GM19023 (cell line): ENCODE measurements at regions not wholly inside any gene's neighbourhood (a gene's known extent, or its start where the extent isn't known, plus 50 kb on each side); places are given as distances from the start of the nearest gene placed in this dataset.

Experiments used
- ATAC-seq: cut with Tn5 transposase; IDR thresholded peaks from one replicate; pipeline ENCODE4 v1.9.1; 2021; ENCODE audit warnings: mild to moderate bottlenecking, moderate library complexity; ENCODE audit not compliant: unreplicated experiment

DNA sequence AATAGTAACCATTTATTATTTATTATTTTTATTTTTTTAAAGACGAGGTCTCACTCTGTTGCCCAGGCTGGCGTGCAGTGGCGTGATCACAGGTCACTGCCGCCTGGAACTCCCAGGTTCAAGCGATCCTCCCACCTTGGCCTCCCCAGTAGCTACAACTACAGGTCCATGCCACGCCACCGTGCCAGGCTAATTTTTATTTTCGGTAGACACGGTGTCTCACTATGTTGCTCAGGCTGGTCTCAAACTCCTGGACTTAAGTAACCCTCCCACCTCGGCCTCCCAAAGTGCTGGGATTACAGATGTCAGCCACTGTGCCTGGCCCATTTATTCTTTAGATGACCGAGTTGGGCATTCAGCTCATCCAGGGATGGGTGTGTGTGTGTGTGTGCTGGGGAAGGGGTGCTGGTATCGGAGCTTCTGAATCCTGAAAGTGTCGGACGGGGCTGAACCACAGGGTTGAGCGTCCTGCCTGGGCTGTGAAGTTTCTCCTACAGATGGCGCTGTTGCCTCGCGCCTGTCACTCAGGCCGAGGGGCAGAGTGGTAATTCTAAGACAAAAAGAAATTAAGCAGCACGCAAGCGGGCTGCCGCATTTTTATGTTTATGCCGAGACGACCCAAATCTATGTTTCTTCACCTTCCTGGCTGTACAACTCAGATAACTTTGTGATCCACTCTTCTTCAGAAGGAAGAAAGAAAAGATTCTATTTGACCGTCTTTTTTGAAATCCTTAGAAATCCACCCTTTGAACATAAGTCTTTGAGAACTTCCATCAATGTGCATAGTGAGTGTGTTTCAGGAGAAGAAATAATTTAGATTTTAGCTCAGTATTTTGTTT is 252.8 kb downstream of the CDH26 start:
- ATAC-seq, result peak; percentile 64

DNA sequence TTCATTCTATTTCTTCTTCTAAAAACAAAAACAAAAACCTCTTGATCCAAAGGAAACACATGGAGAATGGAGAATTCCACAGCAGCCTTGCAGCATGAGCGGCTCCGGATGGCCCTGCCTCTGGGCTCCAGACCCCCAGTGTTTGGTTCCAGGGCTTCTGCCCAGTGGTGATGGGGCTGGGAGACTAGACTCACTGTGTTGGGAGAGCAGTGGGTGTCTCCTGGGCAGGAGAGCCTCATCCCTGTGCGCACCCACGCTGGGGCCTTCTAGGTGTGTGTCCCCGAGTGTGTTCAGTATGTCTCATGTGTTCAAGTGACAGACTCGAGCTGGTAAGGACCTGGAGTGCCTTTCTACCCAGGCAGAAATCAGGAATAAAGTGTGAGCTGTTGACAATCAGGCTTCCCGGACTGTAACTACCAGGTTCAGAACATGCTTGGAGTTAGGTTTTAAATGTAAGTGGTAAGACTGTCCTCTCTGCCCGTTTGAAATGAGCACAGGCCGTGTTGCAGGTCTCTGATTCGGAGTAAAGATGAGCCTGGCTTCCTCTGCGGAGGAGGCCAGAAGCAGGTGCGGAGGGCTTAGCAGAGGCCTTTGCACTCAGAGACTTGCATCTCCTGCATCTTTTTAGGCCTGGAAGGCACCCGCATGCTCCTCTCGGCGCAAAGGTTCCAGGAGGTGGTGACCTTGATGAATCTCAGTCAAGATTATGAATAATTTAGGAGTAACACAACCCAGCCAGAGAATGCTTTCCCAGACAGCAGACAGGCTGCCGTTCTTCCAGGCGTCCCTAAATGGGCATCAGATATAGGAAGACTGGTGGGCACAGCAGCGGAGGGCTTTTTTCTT is 253.6 kb downstream of the CDH26 start:
- no peak for ATAC-seq

DNA sequence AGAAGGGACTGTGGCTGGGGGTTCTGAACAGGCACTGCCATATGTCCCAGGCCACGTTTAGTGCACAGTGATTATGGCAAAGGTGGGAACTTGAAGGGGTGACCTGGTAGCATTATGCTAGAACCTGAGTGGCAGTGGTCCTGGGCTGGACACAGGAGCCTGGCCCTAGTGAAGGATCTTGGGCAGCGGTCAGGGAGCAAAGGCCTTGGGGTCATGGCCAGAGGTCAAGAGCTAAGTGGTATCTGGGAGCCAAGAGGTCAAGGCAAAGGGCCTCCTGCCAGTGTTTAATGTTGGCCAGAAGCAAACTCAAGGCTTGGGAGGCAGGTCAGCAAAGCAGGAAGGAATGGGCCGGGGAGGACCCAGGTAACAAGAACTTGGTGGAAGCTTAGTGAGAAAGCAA is 254.5 kb downstream of the CDH26 start:
- no peak for ATAC-seq

DNA sequence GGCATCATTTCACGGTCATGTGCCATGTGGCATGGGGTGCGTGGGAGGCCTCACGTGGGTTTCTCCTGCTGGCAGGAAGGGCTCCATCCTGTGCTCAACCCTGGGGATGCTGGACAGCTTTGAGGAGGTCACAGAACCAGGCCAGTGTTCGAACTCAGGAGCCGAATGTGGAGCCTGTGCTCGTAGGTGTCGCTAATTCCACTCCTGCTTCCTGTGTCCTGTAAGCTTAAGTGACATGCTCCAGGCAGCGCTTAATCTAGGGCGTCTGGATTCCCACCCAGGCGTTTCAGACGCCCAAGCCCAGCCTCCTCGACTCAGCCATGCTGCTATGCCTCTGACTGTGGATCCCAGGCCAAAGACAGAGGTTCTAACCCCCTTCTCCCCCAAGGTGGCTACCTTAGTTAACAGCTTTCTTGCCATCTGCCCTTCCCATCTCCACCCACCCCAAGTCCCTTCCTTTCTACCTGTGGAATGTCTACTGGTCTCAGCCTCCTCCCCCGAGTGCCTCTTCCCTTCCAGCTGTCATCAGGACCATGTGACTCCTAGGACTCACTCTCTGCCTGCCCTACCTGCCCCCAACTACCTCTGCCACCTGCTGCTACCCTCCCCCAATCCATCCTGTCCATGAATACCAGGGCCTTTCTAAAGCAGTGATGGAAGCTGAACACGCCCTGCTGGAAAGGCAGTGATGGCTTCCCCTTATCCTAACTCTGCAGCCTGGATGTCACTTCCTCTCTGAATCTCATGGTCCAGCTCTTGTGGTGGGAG is 255.1 kb downstream of the CDH26 start:
- no peak for ATAC-seq

DNA sequence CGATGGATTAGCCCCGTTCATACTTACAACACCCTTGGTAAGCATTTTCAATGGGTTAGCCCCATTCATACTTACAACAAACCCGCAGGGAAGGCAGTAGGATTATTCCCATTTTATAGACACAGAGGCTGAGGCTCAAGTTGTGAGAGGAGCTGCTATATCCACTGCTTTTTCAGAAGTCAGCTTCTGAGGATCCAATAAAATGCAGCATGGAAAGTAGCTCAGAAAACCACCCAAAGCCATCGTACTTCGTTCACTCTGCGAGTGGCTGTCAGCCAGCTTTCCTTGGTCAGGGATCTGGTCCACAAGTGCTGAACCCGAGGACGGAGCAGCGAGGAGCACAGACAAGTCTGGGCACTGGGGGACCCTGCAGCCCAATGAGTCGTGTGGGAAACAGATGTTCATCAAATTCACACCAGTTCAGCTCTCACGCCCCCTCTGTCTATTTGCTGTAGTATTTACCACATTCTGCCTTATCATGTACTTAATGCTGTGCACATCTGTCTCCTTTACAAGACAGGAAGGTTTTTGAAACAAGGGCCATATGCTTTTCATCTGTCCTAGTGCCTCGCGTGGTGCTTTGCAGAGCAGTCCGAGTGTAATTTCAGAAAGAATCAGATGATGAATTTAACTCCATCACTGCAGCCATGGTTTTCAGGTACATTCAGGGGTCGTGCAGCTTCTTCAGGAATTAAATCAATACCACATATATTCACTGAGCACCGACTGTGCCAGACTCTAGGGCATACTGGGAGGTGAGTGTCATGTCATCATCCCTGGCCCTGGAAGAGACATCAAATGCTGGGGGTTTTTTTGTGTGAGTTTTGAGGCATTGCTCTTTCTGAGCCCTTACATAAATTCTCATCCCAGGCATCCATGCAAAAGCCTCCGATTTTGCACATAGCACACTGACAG is 256.9 kb downstream of the CDH26 start:
- no peak for ATAC-seq

DNA sequence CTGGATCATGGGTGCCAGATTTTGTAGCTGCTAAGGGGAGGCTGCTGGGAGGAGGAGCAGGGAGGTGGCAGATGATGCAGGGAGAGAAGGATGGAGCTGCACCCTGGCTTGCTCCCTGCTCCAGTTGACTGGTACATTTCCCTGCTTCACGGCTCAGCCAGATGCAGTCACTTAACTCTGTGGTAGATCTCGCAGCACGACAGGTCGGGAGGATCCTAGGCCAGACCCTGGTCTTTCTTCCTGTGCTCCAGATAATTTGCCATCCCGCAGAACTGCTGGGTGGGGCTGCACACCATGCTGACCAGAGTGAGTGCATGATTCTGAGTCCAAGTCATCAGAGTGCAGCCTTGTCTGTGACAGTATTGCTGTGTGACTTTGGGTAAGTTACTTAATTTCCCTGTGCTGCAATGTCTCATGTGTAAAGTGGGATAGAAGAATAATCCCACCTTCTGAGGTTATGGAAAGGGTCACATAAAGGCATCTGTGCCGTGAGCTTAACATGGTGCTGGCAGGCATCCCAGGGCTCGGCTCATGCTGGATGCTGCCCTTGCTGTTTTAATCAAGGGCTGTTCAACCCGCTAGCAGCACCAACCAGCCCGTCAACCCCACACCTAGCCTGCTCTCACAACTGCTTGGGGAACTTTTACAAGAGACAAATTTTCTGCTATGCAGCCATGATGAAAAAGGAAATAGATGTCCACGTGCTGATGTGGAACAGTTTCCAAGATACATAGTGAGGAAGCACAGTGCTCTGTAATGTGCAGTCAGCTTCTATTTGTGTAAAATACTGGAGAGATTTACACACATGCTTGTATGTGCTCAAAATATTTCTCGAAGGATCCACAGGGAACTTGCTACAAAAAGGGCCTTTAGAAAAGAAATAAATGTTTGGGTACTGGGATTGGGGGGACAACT is 257.9 kb downstream of the CDH26 start:
- no peak for ATAC-seq

DNA sequence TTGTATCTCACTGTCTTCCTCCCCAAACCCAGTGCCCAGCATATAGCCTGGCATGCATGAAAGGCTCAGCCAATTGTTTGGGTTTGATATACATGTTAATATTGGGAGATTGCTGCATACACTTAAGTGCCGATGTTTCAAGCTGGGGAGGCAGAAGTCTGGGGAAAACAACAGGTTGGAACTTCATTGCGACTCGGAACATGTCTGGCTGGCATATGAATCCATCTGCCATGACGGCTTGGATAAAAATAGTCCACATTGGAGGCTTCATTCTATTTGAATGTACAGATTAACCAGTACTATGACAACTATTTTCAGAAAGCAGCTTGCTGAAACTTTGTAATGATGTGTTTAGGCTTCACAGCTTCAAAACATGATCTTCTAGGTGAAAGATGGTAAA is 261.0 kb downstream of the CDH26 start:
- ATAC-seq, result no peak

DNA sequence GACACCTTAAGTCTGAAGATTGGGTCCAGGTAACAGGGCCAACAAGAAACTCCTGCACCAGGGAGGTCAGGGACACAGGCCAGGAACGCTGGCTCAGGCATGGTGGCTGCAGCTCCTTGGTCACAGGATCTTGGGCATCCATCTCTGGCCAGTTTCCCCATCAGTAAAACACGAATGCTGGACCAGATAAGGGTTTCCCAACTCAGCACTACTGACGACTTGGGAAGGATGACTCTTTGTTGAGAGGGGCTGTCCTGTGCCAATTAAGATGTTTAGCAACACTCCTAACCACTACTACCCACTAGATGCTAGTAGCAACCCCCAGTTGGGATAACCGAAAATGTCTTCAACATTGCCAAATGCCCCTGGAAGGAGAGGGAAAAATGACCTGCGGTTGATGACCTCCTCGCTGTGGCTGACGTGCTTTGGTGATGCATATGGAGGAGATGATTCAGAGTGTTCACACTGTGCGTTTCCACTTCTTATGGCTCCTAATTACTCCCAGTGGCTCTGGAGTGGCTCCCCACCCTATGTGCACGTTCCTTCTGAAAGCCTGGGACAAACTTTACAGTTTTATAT is 261.9 kb downstream of the CDH26 start:
- no peak for ATAC-seq

DNA sequence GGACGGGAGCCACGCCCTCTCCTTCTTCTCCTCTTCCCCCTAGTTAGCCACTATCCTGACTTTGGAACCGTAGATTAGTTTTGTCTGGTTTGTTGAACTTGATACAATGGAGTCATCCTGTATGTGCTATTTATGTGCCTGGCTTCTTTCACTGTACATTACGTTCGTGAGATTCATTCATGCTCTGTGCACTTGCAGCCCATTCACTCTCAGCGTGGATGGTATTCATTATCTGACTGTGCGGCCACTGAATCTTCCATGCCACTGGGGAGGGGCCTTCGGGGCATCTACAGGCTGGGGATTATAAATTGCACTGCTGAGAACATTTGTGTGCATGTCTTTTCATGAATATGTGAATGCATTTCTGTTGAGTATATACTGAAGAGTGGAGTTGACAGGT is 262.5 kb downstream of the CDH26 start:
- no peak for ATAC-seq

DNA sequence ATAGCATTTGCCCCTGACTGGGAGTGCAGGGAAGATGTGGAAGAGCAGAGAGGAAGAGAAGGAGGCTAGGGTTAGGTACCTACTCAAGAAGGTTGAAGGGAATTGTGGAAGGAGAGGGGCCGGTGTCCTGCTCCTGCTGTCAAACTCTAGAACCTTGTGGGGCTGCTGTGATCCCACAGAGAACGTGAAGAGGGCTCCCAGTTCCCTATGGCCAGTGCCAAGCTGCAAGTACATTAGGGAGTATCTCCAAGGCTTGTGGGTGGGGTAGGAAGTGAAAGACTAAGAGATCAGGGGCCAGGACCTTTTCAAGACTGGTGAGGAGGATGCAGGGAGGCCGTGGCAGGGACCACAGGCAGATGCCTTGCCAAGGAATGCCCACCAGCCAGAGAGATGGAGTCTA is 263.4 kb downstream of the CDH26 start:
- ATAC-seq, result no peak

DNA sequence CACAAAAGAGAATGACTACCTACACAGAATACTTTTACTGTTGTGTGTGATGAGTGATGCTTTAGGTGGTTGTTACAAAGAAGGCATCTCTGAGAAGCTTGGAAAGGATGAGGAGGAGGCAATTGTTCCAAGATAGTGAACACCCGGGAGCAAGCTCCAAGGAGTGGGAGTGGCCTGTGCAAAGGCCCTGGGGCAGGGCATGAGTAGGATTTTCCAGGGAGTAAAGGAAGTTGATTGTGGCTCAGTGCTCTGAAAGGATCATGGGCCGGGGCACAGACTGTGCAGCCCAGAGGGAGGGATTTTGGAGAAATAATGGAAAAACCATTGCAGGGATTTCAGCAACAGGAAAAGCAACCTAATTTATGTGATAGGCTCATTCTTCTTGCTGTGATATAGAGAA is 264.3 kb downstream of the CDH26 start:
- no peak for ATAC-seq

DNA sequence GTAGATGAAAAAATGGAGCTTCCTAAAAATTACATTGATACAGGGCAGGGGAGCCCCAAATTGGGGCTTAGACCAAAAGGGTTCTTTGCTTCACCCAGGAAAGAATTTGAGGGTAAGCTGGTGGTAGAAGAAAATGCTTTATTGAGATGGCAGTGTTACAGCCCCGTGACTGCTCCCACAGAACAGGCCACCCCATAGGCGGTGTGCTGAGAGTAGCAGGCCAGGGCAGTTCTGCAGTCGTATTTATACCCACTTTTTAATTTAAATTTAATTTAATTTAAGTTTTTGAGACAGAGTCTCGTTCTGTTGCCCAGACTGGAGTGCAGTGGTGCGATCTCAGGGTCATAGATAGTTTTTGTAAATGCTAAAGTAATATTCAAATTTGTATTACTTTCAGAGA is 265.0 kb downstream of the CDH26 start:
- no peak for ATAC-seq

DNA sequence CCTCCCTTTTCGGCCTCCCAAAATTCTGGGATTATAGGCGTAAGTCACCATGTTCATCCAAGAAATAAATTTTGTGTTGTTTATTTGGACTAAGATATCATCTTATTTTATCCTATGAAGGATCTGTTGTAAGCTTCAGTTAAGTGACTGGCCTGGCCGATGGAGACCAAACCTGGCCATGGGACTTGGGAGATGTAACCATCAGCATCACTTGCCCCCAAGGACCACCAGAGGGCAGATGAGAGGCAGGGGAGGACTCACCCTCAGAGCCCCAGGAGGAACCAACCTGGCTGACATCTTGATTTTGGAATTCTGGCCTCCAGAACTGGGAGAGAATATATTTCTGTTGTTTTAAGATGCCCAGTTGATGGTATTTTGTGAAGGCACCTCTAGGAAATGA is 266.7 kb downstream of the CDH26 start:
- no peak for ATAC-seq

DNA sequence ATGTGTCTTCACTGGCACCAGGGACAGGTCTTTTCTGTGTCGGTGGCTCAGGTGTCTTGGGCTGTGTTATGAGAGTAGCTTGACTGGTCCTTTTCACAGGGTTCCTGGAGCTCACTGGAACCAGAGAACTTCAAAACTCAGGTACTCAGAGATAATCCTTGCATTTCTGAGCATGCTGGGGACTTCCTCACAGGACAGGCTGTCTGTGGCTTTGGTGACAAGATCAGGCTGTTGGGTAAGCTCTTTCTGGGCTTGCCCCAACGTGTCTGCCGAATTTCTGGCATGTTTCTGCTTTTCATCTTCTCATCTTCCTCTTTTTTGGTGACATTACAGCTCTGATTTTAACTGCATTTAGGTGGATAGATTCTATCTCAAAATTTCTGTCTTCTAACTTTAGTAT is 270.0 kb downstream of the CDH26 start:
- ATAC-seq, result no peak

DNA sequence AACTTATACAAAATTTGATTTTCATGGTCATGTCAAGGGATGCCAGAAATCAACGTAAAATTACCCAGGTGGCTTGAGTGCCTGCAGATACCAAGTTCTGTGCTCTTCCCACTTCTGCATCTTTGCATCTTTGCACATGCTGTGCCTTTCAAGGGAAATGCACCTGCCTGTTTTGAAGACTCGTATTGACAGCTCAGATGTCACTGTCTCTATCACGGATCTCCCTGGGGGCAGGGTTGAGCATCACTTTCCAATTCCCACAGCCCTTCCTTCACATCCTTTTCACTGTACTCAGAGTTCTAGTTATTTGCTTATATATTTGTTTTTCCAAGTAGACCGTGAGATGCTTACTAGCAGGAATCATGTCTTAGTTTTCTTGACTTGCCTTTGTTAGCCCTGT is 274.2 kb downstream of the CDH26 start:
- no peak for ATAC-seq

DNA sequence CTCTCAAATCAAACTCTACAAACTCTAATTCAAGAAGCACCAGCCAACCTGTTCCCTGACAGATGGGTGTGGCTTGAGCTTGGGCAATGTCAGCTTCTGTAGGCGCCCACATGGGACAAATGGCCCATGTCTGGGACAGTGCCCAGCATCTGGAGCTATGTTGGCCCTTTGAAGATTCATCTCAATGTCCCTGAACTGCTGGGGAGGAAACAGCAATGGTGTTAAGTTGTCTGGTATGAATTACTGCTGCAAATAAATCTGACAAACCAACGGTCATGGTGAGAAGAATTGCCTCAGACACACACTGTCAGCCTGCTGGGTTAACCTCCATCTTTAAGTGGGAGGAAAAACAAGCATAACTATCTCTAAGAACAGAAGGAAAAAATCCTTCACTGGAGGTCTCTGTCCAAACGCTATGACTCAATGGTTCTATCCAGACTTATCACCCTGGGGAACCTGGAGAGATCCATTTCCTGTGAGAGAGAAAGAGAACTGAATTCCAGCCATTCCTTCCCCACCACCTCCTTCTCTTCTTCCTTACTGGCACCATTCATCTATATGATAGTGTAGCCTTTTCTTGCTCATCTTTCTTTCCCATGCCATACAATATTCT is 274.9 kb downstream of the CDH26 start:
- no peak for ATAC-seq

DNA sequence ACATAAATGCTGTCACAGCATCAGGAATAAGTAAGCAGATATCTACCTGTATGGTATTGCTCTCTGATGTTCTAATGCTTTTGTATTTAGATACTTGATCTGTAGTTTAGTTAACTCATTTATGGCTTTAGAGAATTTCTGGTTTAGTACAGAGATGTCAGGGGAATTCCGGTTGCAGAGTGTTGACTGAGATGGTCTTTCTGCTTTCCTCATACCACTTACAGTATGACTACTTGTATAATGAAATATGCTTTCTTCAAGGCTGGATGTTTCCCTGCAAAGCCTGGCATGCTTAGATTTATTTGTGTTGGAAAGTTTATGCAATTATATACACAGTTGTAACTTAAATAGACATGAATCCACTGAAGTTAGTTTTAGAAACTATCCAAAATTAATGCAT is 278.4 kb downstream of the CDH26 start:
- no peak for ATAC-seq

DNA sequence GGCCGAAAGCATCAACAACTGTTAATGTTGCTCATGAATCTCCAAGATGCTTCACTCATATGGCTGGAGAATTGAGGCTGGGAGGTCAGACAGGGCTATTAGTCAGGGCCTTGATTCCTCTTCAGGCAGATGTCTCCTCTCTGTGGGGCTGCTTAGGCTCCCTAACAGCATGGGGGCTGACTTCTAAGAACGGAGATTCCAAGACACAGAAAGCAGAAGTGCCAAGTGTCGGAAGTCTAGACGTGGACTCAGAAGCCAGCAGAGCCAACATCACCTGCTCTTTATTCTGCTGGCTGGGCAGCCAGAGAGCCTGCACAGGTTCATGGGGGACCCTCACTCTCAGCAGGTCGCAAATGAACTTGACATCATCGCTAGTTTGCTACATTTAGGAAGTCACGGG is 279.8 kb downstream of the CDH26 start:
- no peak for ATAC-seq
